Adipocyte (in vitro differentiated cells): ENCODE measurements at regions not wholly inside any gene's neighbourhood (a gene's known extent, or its start where the extent isn't known, plus 50 kb on each side); places are given as distances from the start of the nearest gene placed in this dataset.

ENCODE experiments used
- DNase-seq: peaks from one replicate; pipeline ENCODE4 v3.0.0-alpha.2; 2015; ENCODE audit warnings: low read depth
- H3K27me3 ChIP-seq: replicated peaks from 2 replicates; pipeline ENCODE4 v1.7.0; 2013; ENCODE audit warnings: mild to moderate bottlenecking, low read length, moderate library complexity; ENCODE audit not compliant: control insufficient read depth, insufficient read depth
- H3K36me3 ChIP-seq: 2 replicates; pipeline ENCODE4 v1.7.0; 2013; ENCODE audit warnings: low read length, mild to moderate bottlenecking, moderate library complexity; ENCODE audit not compliant: control insufficient read depth, insufficient read depth, severe bottlenecking
- H3K4me1 ChIP-seq: 2 replicates; pipeline ENCODE4 v1.7.0; 2013; ENCODE audit warnings: mild to moderate bottlenecking, low read length, moderate library complexity; ENCODE audit not compliant: control insufficient read depth, insufficient read depth
- H3K4me3 ChIP-seq: 2 replicates; pipeline ENCODE4 v1.7.0; 2013; ENCODE audit warnings: mild to moderate bottlenecking, low read length, moderate library complexity
- H3K9ac ChIP-seq: 2 replicates; pipeline ENCODE4 v1.7.0; 2013; ENCODE audit warnings: mild to moderate bottlenecking, low read length, moderate library complexity
- H3K9me3 ChIP-seq: 2 replicates; pipeline ENCODE4 v1.7.0; 2013; ENCODE audit warnings: mild to moderate bottlenecking, low read length, moderate library complexity; ENCODE audit not compliant: control insufficient read depth

GRCh38 chr6:78476561-78476960 is 390.8 kb upstream of the IRAK1BP1 start:
- DNase-seq = no peak
- Histone ChIP-seq H3K36me3 (no peaks in the 10 kb centered on the region), H3K4me3 (no peak overlapping the region), H3K9ac (no peak overlapping the region), H3K27me3 (no peaks in the 10 kb centered on the region), H3K9me3 (no peaks in the 10 kb centered on the region), H3K4me1 (no peaks in the 10 kb centered on the region)

- Histone ChIP-seq H3K4me1 (no peaks in the 10 kb centered on the region), H3K9me3 (no peaks in the 10 kb centered on the region)
- no peak for DNase-seq
Observed at GRCh38 chr6:78482801-78483552, 384.4 kb upstream of the IRAK1BP1 start.

GRCh38 chr6:78483553-78484197 is 383.7 kb upstream of the IRAK1BP1 start:
- DNase-seq = no peak
- Histone ChIP-seq H3K4me1 (no peaks in the 10 kb centered on the region), H3K9ac (no peak overlapping the region), H3K36me3 (no peaks in the 10 kb centered on the region), H3K4me3 (no peak overlapping the region), H3K27me3 (no peaks in the 10 kb centered on the region), H3K9me3 (no peaks in the 10 kb centered on the region)

More at GRCh38 chr6:78482801-78483552, 384.4 kb upstream of the IRAK1BP1 start:
- no peaks in the 10 kb centered on the region for H3K27me3 ChIP-seq
- H3K4me3 ChIP-seq = no peak overlapping the region
- no peaks in the 10 kb centered on the region for H3K36me3 ChIP-seq
- H3K9ac ChIP-seq = no peak overlapping the region

- no peak for DNase-seq
- Histone ChIP-seq H3K36me3 (no peaks in the 10 kb centered on the region), H3K9me3 (no peaks in the 10 kb centered on the region), H3K4me1 (no peaks in the 10 kb centered on the region), H3K4me3 (no peak overlapping the region), H3K9ac (no peak overlapping the region), H3K27me3 (no peaks in the 10 kb centered on the region)
Observed at GRCh38 chr6:78484198-78485064, 382.9 kb upstream of the IRAK1BP1 start.

GRCh38 chr6:78487401-78487800 is 379.9 kb upstream of the IRAK1BP1 start:
- Histone ChIP-seq H3K9ac (no peak overlapping the region), H3K27me3 (no peaks in the 10 kb centered on the region), H3K9me3 (no peaks in the 10 kb centered on the region), H3K4me1 (no peaks in the 10 kb centered on the region), H3K36me3 (no peaks in the 10 kb centered on the region), H3K4me3 (no peak overlapping the region)
- no peak for DNase-seq

- no peaks in the 10 kb centered on the region for H3K4me1 ChIP-seq
- H3K9me3 ChIP-seq = no peaks in the 10 kb centered on the region
- H3K27me3 ChIP-seq = no peaks in the 10 kb centered on the region
- no peaks in the 10 kb centered on the region for H3K36me3 ChIP-seq
- H3K9ac ChIP-seq = no peak overlapping the region
- no peak overlapping the region for H3K4me3 ChIP-seq
- DNase-seq = no peak
Observed at GRCh38 chr6:78489874-78490273, 377.5 kb upstream of the IRAK1BP1 start.

GRCh38 chr6:78492351-78493017 is 374.9 kb upstream of the IRAK1BP1 start:
- Histone ChIP-seq H3K4me3 (no peak overlapping the region), H3K36me3 (no peaks in the 10 kb centered on the region), H3K27me3 (no peaks in the 10 kb centered on the region), H3K4me1 (no peaks in the 10 kb centered on the region), H3K9ac (no peak overlapping the region), H3K9me3 (no peaks in the 10 kb centered on the region)
- no peak for DNase-seq

- H3K4me3 ChIP-seq = no peak overlapping the region
- no peaks in the 10 kb centered on the region for H3K36me3 ChIP-seq
- H3K4me1 ChIP-seq = peaks cover 8% of the 10 kb centered on the region
- no peak overlapping the region for H3K9ac ChIP-seq
- no peaks in the 10 kb centered on the region for H3K9me3 ChIP-seq
- no peak for DNase-seq
- no peaks in the 10 kb centered on the region for H3K27me3 ChIP-seq
Observed at GRCh38 chr6:78500299-78501089, 366.9 kb upstream of the IRAK1BP1 start.

GRCh38 chr6:78502386-78502887 is 364.9 kb upstream of the IRAK1BP1 start:
- H3K27me3 ChIP-seq = no peaks in the 10 kb centered on the region
- peaks cover 8% of the 10 kb centered on the region for H3K4me1 ChIP-seq
- no peak overlapping the region for H3K9ac ChIP-seq
- peaks cover 5% of the 10 kb centered on the region for H3K9me3 ChIP-seq
- H3K4me3 ChIP-seq = no peak overlapping the region
- H3K36me3 ChIP-seq = no peaks in the 10 kb centered on the region
- DNase-seq = no peak

- no peaks in the 10 kb centered on the region for H3K27me3 ChIP-seq
- no peak overlapping the region for H3K4me3 ChIP-seq
- peaks cover 8% of the 10 kb centered on the region for H3K4me1 ChIP-seq
- H3K36me3 ChIP-seq = no peaks in the 10 kb centered on the region
- peaks cover 5% of the 10 kb centered on the region for H3K9me3 ChIP-seq
- H3K9ac ChIP-seq = no peak overlapping the region
- DNase-seq = no peak
Observed at GRCh38 chr6:78505178-78505577, 362.2 kb upstream of the IRAK1BP1 start.
